NCI-H345 treated with DMSO at 0.1 percent for 48 hours (cell line): ENCODE measurements at regions not wholly inside any gene's neighbourhood (a gene's known extent, or its start where the extent isn't known, plus 50 kb on each side); places are given as distances from the start of the nearest gene placed in this dataset.
"Not testable (repeated sequence)": the region's sequence is repeated elsewhere in the genome, so short reads cannot be mapped to it uniquely, and the experiment has no call there.

Experiments used
- DNase-seq: peaks from one replicate; lab custom pipeline; 2025; ENCODE audit not compliant: unreplicated experiment; lab: John Stamatoyannopoulos, UW

DNA sequence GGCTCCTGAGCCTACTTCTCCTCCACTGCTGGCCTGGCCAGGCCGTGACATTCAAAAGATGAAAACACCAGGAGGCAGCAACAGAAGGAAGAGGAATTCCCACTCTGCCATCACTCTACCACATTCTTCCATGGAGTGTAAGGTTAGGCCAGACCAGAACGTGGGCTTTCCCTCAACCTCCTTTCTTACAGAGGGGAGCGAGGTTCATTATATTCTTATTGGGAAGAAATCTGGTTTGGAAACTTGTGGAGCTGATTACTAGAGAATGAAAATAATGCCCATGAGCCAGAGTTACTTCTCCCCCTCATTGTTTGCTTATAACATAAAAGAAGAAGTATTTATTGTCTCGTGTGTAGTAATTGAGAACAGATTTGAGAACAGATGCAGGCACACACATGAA, 136.3 kb upstream of the BASP1 start:
- DNase-seq = no peak

GRCh38 chr5:17083276-17083675, 134.2 kb upstream of the BASP1 start:
- DNase-seq = not testable (repeated sequence)

DNA sequence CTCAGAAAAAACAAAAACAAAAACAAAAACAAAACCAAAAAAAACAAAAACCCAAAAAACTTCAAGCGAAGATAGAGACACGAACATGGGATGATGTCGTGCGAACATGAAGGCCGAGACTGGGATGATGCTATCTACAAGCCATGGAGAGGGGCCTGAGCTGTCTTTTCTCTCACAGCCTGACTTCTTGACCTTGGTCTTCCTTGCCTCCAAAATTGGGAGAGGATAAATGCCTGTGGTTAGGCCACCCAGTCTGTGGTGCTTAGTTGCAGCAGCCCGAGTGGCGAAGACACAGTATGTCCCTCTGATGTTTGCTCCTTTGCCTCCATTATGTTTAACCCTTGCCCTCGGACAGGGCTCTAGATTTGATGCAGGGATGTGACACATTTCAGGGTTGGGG, 130.4 kb upstream of the BASP1 start:
- DNase-seq = no peak

- DNase-seq = no peak
Measured at GRCh38 chr5:17088051-17088450, 129.4 kb upstream of the BASP1 start.

DNA sequence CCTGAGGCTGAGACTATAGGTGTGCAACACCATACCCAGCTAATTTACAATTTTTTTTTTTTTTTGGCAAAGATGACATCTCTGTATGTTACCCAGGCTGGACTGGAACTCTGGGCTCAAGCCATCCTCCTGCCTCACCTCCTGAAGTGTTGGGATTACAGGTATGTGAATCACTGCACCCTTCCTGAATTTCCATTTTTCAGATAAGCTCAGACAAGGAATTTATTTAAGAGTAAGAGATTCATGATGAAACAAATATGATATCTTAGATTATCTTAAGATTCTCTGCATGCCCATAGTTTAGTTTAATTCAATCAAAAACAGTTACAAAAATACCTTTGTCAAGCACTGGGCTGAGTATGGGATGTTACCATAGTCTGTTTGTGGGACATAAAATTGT, 128.4 kb upstream of the BASP1 start:
- DNase-seq = no peak

DNA sequence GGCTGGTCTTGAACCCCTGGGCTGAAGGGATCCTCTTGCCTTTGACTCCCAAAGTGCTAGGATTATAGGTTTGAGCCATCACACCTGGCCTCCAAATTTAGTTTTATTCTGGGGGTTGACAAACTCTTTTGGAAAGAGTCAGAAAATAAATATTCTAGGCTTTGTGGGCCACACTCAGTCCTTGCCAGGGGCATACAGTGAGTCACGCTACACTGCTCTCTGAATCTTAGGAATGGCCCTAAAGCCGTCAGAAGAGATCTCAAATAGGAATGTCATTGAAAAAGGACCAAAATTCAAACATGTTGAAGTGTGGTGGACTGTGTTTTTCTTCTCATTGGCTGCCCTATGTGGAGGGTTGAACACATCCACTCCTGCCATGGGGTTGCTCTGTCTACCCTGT, 127.7 kb upstream of the BASP1 start:
- no peak for DNase-seq

- DNase-seq = no peak
Measured at GRCh38 chr5:17090839-17091238, 126.6 kb upstream of the BASP1 start.

DNA sequence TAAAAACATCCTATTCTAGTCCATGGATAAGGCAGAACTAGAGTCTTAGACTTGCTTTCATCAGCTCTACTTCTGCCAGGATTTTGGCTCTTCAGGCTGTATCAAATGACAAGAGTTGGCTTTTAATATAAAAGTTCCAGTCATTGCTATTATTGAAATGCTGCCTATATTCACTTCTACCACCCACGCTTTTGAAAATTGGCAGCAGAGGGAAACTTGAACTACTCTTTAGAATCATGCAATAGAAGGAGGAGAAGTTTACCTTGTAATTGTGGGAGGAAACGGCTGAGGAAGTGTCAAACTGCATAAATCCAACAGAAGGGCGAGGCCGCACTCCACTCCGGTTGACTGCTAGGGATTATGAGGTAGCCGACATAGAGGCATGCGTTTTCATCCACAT, 122.6 kb upstream of the BASP1 start:
- no peak for DNase-seq

DNA sequence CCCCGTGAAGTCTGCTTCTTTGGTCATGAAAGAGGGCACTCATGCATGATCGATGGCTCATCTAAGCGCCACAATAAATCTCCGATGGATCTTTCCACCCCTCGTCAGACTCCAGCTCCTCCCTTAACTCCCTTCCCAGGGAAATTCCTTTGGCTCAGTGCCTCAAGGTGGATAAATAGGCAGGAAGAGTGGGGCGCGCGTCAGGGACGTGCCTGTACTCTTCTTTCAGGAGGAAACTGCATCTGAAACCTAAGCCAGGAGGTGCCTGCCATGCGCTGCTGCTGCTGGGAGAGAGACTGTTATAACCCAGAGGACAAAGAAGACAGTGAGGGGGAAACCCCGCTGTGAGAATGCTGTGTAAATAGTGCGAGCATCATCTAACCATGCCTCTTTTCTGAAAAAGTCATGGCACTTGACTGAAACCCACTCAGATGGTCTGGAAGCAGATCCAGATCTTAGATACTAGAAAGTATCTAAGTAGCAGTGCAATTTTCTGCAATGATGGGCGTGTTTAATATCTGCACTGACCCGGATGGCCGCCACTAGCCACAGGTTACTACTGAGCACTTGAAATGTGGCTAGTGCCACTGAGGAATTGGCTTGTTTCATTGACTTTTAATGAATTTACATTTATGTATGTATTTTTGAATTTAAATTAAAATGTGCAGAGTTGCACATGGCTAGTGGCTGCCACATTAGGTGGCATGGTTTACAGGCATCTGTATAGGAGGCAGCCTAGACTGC, 120.3 kb upstream of the BASP1 start:
- DNase-seq = peak; percentile 83

- DNase-seq = no peak
Measured at GRCh38 chr5:17099946-17100345, 117.5 kb upstream of the BASP1 start.

DNA sequence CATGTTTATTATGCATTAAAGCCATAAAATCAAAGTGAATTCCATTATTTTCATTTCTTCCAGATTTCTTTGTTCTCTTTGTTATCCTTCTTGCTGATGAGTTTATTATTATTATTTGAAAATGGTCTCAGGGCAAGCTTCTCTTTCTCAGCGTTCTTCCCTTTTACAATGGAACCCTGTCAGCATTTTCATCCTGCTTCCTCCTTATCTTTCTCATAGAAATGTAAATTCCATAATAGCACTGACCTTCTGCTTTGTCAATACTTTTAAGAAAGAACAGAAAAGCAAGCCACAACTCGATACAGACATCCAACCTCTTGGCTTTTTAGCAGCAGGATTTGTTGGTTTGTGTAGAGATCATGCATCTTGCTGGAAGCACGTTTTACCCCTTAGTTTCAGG, 114.0 kb upstream of the BASP1 start:
- DNase-seq = no peak

GRCh38 chr5:17105744-17106418, 111.5 kb upstream of the BASP1 start:
- DNase-seq = no peak

DNA sequence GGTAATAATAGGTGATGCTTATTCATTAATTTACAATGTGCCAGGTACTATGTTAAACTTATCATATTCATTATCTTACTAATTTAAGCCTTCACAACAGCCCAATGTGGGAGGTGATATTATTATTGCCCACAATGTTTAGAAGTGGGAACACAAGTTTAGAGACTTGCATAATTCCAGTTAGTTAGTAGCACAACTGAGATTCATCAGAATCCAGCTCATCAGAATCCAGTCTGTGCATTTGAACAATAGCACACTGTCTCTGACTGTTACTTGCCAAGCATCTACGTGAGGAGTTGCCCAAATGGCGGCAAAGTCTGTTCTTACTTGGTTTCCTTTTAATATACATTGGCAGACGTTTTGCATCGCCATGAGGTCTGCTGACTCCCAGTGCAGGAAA, 110.9 kb upstream of the BASP1 start:
- DNase-seq = no peak

DNA sequence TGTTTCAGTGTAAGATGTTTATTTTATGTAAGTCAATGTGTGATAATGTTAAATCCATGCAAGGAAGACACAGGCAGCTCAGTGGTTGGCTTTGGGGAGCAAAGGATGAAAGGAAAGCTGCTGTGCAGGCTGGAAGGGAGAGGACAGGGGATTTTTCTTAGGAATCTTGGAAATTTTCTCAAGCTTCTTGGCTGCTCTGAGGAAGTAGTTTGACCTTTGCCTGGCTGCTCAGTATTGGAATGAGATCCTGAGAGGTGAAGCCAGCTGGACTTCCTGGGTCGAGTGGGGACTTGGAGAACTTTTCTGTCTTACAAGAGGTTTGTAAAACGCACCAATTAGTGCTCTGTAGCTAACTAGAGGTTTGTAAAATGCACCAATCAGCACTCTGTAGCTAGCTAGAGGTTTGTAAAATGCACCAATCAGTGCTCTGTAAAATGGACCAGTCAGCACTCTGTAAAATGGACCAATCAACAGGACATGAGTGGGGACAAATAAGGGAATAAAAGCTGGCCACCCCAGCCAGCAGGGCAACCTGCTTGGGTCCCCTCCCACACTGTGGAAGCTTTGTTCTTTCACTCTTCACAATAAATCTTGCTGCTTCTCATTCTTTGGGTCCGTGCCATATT, 105.2 kb upstream of the BASP1 start:
- not testable (repeated sequence) for DNase-seq

DNA sequence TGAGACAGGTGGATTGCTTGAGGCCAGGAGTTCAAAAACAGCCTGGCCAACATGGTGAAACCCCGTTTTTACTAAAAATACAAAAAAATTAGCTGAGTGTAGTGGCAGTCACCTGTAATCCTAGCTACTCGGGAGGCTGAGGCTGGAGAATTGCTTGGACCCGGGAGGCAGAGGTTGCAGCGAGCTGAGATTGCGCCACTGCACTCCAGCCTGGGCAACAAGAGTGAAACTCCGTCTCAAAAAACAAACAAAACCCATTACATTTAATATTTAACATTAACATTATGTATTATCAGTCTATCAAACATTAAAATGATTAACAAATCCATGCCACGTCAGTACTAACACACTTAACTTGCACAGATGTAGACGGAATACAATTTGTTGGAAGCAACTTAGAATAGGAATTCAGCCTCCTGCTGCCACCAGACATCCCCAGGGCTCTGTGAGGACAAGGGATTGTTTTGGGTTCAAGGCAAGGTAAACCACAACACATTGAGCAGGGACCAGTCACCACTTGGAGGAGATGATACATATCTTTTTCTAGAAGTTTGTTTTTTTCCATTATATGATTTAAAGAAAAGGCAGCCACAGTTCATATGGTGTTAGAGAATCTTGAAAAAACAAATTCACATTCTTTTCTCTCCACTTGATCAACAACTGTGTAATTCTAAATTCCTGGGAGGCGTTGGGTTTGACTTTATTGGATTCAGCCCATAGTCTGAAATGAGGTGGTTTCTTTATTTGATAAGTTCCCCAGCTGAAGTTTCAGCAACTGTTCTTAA, 104.1 kb upstream of the BASP1 start:
- DNase-seq = no peak

GRCh38 chr5:17114233-17114632, 103.2 kb upstream of the BASP1 start:
- DNase-seq = no peak

GRCh38 chr5:17114715-17115599, 102.5 kb upstream of the BASP1 start:
- DNase-seq = no peak

DNA sequence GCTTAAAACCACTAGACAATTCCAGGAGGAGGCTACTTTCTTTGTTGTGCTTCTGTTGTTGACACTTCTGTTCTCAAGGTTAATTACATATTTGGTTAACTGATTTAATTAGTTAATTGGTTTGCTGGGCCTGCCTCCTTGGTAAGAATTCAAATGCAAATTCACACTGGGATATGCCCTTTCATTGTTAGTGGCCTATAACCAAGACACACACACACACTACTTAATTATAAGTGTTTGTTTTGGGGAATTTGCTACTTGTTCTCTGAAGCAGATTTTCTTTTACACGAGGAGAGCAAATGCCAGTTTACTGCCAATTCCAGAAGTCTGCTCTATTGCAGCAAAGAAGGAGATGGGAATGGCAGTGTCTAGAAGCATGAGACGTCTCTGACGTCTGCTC, 101.6 kb upstream of the BASP1 start:
- no peak for DNase-seq

GRCh38 chr5:17118631-17119030, 98.8 kb upstream of the BASP1 start:
- no peak for DNase-seq

GRCh38 chr5:17120209-17120608, 97.2 kb upstream of the BASP1 start:
- DNase-seq = no peak

DNA sequence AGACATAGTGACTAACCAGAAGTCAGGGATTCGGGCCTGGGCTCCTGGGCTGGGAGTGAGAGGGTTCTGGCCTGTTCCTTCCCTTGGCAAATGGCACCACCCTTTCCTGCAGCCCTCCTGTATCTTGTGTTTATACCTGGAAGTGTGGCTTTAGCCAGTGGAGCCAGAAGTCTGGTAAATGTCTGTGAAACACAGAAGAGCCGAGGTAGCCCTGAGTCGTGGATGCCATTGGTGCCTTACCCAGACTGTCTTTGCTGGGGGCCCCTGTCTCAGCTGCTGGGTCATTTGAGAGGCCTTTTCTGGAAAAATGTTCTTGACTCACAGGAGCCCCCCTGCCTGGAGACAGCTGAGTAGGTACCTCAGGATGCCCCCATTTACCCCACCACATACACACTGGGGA, 95.7 kb upstream of the BASP1 start:
- no peak for DNase-seq
